ENCODE measurements at regions not wholly inside any gene's neighbourhood (a gene's known extent, or its start where the extent isn't known, plus 50 kb on each side); places are given as distances from the start of the nearest gene placed in this dataset.
A peak's percentile ranks its signal among the peaks of the same experiment; 100 is the strongest.

GRCh38 chr12:30853561-30854133 is 72.9 kb upstream of the TSPAN11 start:
- Histone ChIP-seq H3K4me3 (no peak overlapping the region), H3K4me1 (peaks cover 0 to 5% (median 3%) of the 10 kb centered on the region in 4 donors), H3K27ac (no peak overlapping the region), H3K27me3 (no peaks in the 10 kb centered on the region), H3K9me3 (no peaks in the 10 kb centered on the region), H3K36me3 (no peaks in the 10 kb centered on the region)
- intact Hi-C loops (cut with DNase I; ENCODE audit: low total_unique reads), result no loop called here
- 92% methylated on average over 20 of the region's 20 CpGs; no CpG with 5 or more reads in 1 of the 2 donors for WGBS, 2 donors (ENCODE audit: low coverage in 1 of 2)
- TF ChIP-seq POLR2A (IDR thresholded peaks at IDR 0.05) (no peak), EP300 (IDR thresholded peaks at IDR 0.05; ENCODE audit: low read depth) (no peak), POLR2AphosphoS5 (IDR thresholded peaks at IDR 0.05) (no peak)
- TF ChIP-seq, protein P1, sequence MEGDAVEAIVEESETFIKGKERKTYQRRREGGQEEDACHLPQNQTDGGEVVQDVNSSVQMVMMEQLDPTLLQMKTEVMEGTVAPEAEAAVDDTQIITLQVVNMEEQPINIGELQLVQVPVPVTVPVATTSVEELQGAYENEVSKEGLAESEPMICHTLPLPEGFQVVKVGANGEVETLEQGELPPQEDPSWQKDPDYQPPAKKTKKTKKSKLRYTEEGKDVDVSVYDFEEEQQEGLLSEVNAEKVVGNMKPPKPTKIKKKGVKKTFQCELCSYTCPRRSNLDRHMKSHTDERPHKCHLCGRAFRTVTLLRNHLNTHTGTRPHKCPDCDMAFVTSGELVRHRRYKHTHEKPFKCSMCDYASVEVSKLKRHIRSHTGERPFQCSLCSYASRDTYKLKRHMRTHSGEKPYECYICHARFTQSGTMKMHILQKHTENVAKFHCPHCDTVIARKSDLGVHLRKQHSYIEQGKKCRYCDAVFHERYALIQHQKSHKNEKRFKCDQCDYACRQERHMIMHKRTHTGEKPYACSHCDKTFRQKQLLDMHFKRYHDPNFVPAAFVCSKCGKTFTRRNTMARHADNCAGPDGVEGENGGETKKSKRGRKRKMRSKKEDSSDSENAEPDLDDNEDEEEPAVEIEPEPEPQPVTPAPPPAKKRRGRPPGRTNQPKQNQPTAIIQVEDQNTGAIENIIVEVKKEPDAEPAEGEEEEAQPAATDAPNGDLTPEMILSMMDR (IDR thresholded peaks at IDR 0.05), result no peak
- in situ Hi-C loops (cut with MboI; ENCODE audit: low pct_ligation_motif_present in 1 of 4, low pct_unique_long_range_greater_than_20kb in 1 of 4, low sequenced_read_pairs in 3 of 4), result loop anchor here in 2 of 4 donors (25.0 kb wide), 2 partner anchors 109 to 134 kb away; no protein-coding TSS in a partner anchor
- no peak for DNase-seq

DNA sequence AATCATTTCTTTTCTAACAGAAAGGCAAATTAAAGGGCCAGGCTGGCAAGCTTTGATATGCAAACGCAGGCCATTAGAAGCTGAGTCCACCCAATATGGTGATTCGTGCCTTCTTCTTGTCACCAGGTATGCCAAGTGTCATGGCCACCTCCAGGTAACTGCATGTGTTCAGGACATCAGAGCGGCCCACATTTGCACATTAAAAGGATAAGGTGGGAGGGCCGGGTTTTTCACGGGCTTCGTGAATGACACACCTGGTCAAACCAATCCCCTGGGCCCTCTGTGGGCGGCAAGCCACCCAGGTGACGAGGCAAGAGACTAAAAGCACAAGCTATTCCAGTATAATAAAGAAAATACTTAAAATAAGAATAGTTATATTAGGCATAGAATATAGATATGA is 75.9 kb upstream of the TSPAN11 start:
- intact Hi-C loops (cut with DNase I; ENCODE audit: low total_unique reads), result loop anchor here (2.0 kb wide), 1 partner anchor 138 kb away; no protein-coding TSS in a partner anchor
- no peaks in the 10 kb centered on the region for H3K27me3 ChIP-seq
- peaks cover 0 to 5% (median 3%) of the 10 kb centered on the region in 4 donors for H3K4me1 ChIP-seq
- H3K4me3 ChIP-seq, result no peak overlapping the region
- 43 to 46% methylated on average over 5 to 8 of the region's 8 CpGs for WGBS, 2 donors (ENCODE audit: low coverage in 1 of 2)
- in situ Hi-C loops (cut with MboI; ENCODE audit: low pct_ligation_motif_present in 1 of 4, low pct_unique_long_range_greater_than_20kb in 1 of 4, low sequenced_read_pairs in 3 of 4), result loop anchor here in 2 of 4 donors (25.0 kb wide), 2 partner anchors 112 to 137 kb away; no protein-coding TSS in a partner anchor
- H3K36me3 ChIP-seq, result no peaks in the 10 kb centered on the region
- TF ChIP-seq EP300 (IDR thresholded peaks at IDR 0.05; ENCODE audit: low read depth), result no peak
- no peak for TF ChIP-seq POLR2AphosphoS5 (IDR thresholded peaks at IDR 0.05)
- TF ChIP-seq, protein P1 (IDR thresholded peaks at IDR 0.05), result no peak
- TF ChIP-seq POLR2A (IDR thresholded peaks at IDR 0.05), result no peak
- DNase-seq, result no peak
- H3K27ac ChIP-seq, result peak overlapping the region in 1 of 4 donors; percentile 48
- no peaks in the 10 kb centered on the region for H3K9me3 ChIP-seq

- Histone ChIP-seq H3K4me3 (no peak overlapping the region), H3K4me1 (peaks cover 0 to 5% (median 3%) of the 10 kb centered on the region in 4 donors), H3K27me3 (no peaks in the 10 kb centered on the region), H3K9me3 (no peaks in the 10 kb centered on the region), H3K36me3 (no peaks in the 10 kb centered on the region), H3K27ac (no peak overlapping the region)
- in situ Hi-C loops (cut with MboI; ENCODE audit: low pct_ligation_motif_present in 1 of 4, low pct_unique_long_range_greater_than_20kb in 1 of 4, low sequenced_read_pairs in 3 of 4) (loop anchor here in 3 of 4 donors (10.0 to 25.0 kb wide), 2 partner anchors 388 to 390 kb away; no protein-coding TSS in a partner anchor), intact Hi-C loops (cut with DNase I; ENCODE audit: low total_unique reads) (no loop called here)
- WGBS, 2 donors (ENCODE audit: low coverage in 1 of 2), result 22 to 67% methylated on average over 1 to 3 of the region's 3 CpGs
- no peak for DNase-seq
- TF ChIP-seq, protein P1 (IDR thresholded peaks at IDR 0.05), result peak; percentile 63 to 76 (median 68)
- TF ChIP-seq POLR2AphosphoS5 (IDR thresholded peaks at IDR 0.05), result no peak
These were observed 79.3 kb upstream of the TSPAN11 start for GRCh38 chr12:30847259-30847658.

GRCh38 chr12:30846776-30847175 is 79.8 kb upstream of the TSPAN11 start:
- no peaks in the 10 kb centered on the region for H3K27me3 ChIP-seq
- TF ChIP-seq, protein P1 (IDR thresholded peaks at IDR 0.05), result no peak
- TF ChIP-seq EP300 (IDR thresholded peaks at IDR 0.05; ENCODE audit: low read depth), result no peak
- no peak for TF ChIP-seq POLR2AphosphoS5 (IDR thresholded peaks at IDR 0.05)
- TF ChIP-seq POLR2A (IDR thresholded peaks at IDR 0.05), result no peak
- in situ Hi-C loops (cut with MboI; ENCODE audit: low pct_ligation_motif_present in 1 of 4, low pct_unique_long_range_greater_than_20kb in 1 of 4, low sequenced_read_pairs in 3 of 4) (loop anchor here in 3 of 4 donors (10.0 to 25.0 kb wide), 2 partner anchors 388 to 391 kb away; no protein-coding TSS in a partner anchor), intact Hi-C loops (cut with DNase I; ENCODE audit: low total_unique reads) (no loop called here)
- peaks cover 0 to 4% (median 3%) of the 10 kb centered on the region in 4 donors for H3K4me1 ChIP-seq
- no peak overlapping the region for H3K27ac ChIP-seq
- 67 to 88% methylated on average over 3 to 4 of the region's 4 CpGs for WGBS, 2 donors (ENCODE audit: low coverage in 1 of 2)
- no peak for DNase-seq
- no peaks in the 10 kb centered on the region for H3K36me3 ChIP-seq
- H3K4me3 ChIP-seq, result no peak overlapping the region
- H3K9me3 ChIP-seq, result no peaks in the 10 kb centered on the region
